ENCODE measurements at regions not wholly inside any gene's neighbourhood (a gene's known extent, or its start where the extent isn't known, plus 50 kb on each side); places are given as distances from the start of the nearest gene placed in this dataset.

GRCh38 chr1:182111496-182111895 lies 50.0 kb upstream of the ZNF648 start:
- no peaks in the 10 kb centered on the region for H3K23me2 ChIP-seq (ENCODE audit: insufficient read length, low read depth, low read length, poor library complexity, severe bottlenecking)
- peaks cover 2% of the 10 kb centered on the region; the same call in 1 of the 2 replicates for H3K4me1 ChIP-seq (ENCODE audit: insufficient read depth, low read length)
- no peak overlapping the region for H3K27ac ChIP-seq (ENCODE audit: insufficient read length, low read depth, low read length)
- DNase-seq: no peak
- H2BK5ac ChIP-seq (ENCODE audit: insufficient read length, low read length): no peak overlapping the region
- H2BK12ac ChIP-seq (ENCODE audit: insufficient read length, low read depth, low read length): no peak overlapping the region
- H2BK120ac ChIP-seq (ENCODE audit: low read depth, low read length, poor library complexity, severe bottlenecking): no peak overlapping the region
- no peak overlapping the region for H4K8ac ChIP-seq (replicated peaks; ENCODE audit: insufficient read length, low read depth, low read length)
- no peaks in the 10 kb centered on the region for H3K79me2 ChIP-seq (ENCODE audit: insufficient read depth, low read length)
- no peak overlapping the region for H3K4me3 Mint-ChIP-seq
- H2AFZ ChIP-seq (ENCODE audit: low read length): no peak overlapping the region
- H2AK5ac ChIP-seq (ENCODE audit: insufficient read length, low read length): no peak overlapping the region
- no peak overlapping the region for H3K4me2 ChIP-seq (ENCODE audit: insufficient read depth, insufficient read length, low read length)
- H3K9me3 ChIP-seq (ENCODE audit: control insufficient read depth, low read depth, low read length): no peaks in the 10 kb centered on the region
- H3K27me3 ChIP-seq (ENCODE audit: insufficient read depth, low read length): no peaks in the 10 kb centered on the region
- H3K9ac ChIP-seq (ENCODE audit: extremely low read depth, insufficient read length, low read length): no peak overlapping the region
- H3K27ac Mint-ChIP-seq: no peak overlapping the region
- H3K23ac ChIP-seq (ENCODE audit: insufficient read length, low read depth, low read length): no peak overlapping the region
- H3K79me1 ChIP-seq (ENCODE audit: insufficient read depth, low read depth, low read length, poor library complexity, severe bottlenecking): no peaks in the 10 kb centered on the region
- no peak for TF ChIP-seq CTCF (conservative IDR thresholded peaks at IDR 0.05)
- H4K20me1 ChIP-seq (ENCODE audit: control insufficient read depth, insufficient read depth, insufficient read length): no peaks in the 10 kb centered on the region
- H2BK15ac ChIP-seq (ENCODE audit: low read depth, low read length): no peak overlapping the region
- peaks cover 7% of the 10 kb centered on the region in 2 experiments for H3K9me3 Mint-ChIP-seq
- no peaks in the 10 kb centered on the region for H3K27me3 Mint-ChIP-seq (ENCODE audit: low read depth)
- WGBS (ENCODE audit: extremely low coverage, insufficient read length, low lambda C conversion rate): no CpG with 5 or more reads among the region's 5 CpGs
- no peak overlapping the region for H2BK20ac ChIP-seq (ENCODE audit: low read depth, low read length, poor library complexity, severe bottlenecking)
- no peak overlapping the region for H3K18ac ChIP-seq (ENCODE audit: insufficient read length, low read depth, low read length)
- H3K4ac ChIP-seq (ENCODE audit: low read depth, low read length): no peak overlapping the region
- H3K56ac ChIP-seq (ENCODE audit: insufficient read length, low read depth, low read length): no peak overlapping the region
- H3T11ph ChIP-seq (ENCODE audit: low read length): no peak overlapping the region
- peaks cover 0 to 10% (median 7%) of the 10 kb centered on the region in 3 experiments; a peak in 4 of 7 replicates for H3K36me3 Mint-ChIP-seq (ENCODE audit: insufficient read depth in 1 of 3, low read depth in 3 of 3)
- H4K5ac ChIP-seq (ENCODE audit: insufficient read length, low read depth, low read length): no peak overlapping the region
- H4K91ac ChIP-seq (ENCODE audit: insufficient read length, low read depth, low read length): no peak overlapping the region
- peaks cover 10 to 22% of the 10 kb centered on the region in 2 experiments for H3K4me1 Mint-ChIP-seq
- no peak overlapping the region for H3K14ac ChIP-seq (ENCODE audit: insufficient read depth, low read length)

Measured in H9 (cell line).